ENCODE measurements at regions not wholly inside any gene's neighbourhood (a gene's known extent, or its start where the extent isn't known, plus 50 kb on each side); places are given as distances from the start of the nearest gene placed in this dataset.
"Not testable (repeated sequence)": the region's sequence is repeated elsewhere in the genome, so short reads cannot be mapped to it uniquely, and the experiment has no call there.

DNA sequence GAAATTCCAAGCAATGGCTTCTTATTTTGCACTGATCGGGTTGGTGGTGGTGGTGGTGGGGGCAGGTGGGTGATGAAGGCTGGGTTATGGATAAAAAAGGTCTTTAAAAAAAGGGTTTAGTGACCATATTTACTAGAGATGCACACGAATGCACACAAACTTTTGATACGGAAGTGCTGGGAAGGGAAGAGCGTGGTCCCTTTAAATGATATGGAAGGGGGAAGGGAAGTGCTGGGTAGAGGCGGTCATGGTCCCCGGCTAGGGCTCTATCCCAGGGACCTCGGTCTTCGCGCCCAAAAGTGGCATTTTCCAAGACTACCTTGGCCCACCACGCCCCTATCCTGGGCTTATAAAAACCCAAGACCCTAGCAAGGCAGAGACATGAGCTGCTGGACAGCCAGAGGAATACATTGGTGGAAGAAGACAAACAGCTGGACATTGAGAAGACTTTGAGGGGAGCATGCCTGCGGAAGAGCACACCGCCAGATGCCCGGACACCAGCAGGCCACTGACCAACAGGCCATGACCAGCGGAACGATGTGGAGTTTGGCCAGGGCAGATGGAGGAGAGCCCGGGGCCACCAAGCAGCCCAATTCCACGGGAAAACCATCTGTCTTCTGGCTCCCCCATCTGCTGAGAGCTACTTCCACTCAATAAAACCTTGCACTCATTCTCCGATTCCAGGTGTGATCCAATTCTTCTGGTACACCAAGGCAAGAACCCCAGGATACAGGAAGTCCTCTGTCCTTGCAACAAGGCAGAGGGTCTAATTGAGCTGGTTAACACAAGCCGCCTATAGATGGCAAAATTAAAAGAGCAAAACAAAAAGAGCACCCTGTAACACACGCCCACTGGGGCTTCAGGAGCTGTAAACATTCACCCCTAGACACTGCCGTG, 1720.2 kb downstream of the MRPL39 start:
- DNase-seq (ENCODE audit: low read depth): no peak

DNA sequence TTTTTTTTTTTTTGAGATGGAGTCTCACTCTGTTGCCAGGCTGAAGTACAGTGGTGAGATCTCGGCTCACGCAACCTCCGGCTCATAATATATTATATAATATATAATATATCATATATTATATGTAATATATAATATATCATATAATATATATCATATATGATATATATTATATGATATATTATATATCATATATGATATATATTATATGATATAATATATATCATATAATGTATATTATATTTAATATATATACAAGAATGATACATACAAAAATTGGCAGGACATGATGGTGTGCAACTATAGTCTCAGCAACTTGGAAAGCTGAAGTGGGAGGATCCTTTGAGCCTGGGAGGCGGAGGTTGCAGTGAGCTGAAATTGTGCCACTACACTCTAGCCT, 1725.5 kb downstream of the MRPL39 start:
- no peak for DNase-seq (ENCODE audit: low read depth)

DNA sequence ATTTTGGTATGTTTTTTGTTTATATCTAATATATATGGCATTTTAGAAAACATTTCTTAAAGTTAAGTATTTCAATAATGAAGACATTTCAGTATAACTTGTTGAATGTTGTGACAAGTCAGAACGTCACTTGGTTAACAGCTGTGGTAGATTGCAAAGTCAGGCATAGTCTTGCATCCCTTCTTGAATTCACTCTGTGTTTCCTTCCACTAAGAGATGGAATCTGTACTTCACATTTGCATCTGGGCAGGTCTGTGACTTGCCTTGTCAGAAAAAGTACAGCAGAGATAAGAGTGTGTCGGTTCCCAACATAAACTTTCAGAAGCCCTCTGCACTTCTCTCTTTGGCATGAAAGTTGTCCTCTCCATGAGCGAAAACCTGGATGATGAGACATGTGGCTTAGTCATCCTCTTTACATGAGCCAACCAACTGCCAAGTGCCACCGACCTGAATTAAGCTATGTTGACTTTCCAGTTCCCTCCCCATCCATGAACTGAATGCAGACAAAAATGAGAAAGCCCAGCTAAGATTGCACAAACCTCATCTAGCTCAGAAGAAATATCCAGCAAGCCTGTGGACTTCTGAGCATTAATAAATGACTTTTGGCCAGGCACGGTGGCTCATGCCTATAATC, 1730.2 kb downstream of the MRPL39 start:
- no peak for DNase-seq (ENCODE audit: low read depth)

DNA sequence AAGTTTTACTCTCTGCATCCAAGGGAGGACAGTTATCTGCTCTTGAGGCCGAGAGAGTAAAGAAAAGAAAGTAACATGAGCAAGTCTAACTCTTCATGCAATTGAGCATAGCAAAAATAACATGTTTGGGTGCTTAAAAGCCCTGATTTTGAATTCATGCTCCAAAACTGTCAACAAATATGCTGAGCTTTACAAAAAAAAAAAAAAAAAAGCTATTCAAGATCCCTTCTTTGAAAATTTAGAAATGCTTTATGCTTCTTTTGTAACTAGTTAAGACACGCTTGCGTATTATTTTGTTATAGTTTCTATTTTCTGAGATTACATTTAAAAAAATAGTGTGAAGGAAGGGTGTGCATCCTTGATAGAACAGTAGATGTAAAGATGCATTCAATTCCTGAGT, 1733.0 kb downstream of the MRPL39 start:
- no peak for DNase-seq (ENCODE audit: low read depth)

DNA sequence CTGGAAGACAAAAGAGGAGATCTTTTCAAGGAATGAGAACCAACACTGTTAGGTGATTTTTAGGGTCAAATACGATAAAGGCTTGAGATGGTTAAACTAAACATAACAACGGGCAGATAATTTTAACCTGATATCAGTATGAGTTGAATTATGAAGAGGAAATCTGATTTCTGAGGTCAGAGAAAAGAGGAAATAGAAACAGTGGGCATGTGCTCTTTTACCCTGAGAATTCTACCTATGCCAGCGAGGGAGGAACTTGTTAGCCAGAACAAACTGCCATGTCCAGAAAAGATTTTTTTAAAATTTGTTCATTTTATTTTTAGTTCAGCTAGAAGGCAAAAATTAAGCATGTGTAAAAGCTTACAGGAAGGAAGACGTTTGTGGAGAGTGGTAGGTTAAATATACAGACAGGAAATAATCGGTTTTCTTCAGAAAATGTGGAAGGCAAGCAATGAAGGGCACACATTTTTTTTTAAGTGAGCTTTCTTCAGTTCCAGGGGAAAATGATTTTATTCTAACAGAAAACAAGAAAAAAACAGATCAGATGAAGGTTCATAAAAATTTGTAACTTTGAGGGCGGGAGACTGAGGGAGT, 1745.3 kb downstream of the MRPL39 start:
- no peak for DNase-seq (ENCODE audit: low read depth)

DNA sequence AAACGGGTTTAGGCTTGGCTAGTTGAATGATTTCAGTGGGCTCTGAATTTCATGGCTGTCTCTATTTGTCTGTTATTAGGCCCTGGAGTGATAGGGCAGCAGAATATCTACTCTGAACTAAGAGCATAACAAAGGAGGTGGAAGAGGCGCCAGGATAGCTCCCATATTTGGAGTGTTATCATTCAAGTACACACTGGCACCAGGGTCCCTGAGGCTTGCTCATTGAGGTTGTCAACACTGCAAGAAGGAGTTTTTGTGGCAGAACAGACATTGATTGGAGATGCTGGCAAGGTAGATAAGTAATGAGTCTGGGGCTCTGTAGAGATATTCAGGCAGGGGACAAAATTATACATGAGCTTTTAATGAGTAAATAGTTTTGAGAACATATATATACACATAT, 1748.4 kb downstream of the MRPL39 start:
- DNase-seq (ENCODE audit: low read depth): no peak

DNA sequence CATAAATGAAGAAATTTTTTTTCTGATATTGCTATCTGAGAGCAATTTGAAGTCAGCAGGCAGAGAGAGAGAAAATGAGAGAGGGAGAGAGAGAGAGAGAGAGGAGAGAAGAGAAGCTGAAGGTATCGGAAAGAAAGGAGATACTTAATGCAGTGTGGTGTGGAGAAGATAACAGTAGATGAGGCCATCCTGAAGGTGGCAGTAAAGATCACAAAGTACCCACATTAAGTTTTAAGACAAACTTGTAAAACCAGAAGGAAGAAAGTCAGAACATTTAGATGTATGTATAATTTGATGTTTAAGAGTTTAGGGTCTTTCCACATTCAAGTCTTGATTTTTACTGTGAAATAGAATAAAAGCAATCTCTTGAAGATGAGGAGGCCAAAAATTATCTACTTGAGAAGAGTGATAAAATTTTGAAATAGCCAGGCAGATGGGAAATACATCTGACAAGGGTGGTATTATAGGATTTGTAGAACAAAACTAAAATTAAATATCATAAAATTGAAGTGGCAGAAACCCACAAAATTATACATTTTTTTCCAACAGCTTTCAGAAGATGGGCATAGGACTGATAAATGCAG, 1753.4 kb downstream of the MRPL39 start:
- DNase-seq (ENCODE audit: low read depth): no peak

DNA sequence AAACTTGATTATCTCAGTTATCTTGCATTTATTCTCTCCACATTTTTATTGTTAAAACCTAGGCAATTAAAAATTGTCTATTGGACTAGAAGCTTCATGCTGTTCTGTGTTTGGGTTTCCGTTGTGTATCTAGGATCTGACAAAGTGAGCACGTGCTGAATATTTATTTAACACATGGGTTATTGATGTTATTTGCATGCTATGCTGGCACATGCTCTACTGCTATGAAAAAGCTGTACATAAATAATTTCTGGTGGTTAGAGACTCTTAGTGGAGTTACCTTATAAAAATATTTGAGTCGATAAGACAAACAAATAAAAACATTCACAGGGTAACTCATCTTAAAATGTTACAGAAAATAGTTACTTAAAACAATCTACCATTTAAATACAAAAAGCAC, 1769.7 kb downstream of the MRPL39 start:
- no peak for DNase-seq (ENCODE audit: low read depth)

DNA sequence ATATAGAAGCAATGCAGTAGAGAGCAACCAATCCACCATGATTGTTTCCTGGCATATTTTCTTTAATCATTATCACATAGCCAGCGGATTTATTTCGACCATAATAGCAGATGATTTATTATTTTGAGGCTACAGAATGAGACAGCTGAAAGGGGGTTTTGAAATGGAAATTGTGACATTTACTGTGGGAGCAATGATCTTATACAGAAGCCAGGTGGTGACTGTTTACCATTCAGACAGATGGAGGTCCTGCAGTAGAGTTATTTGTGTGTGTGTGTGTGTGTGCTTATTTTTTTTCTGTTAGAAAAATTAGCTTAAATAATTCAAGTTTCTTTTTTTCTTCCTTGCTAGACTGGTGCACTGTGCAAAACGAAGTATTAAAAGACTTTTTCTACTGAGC, 1784.5 kb downstream of the MRPL39 start:
- DNase-seq (ENCODE audit: low read depth): no peak

DNA sequence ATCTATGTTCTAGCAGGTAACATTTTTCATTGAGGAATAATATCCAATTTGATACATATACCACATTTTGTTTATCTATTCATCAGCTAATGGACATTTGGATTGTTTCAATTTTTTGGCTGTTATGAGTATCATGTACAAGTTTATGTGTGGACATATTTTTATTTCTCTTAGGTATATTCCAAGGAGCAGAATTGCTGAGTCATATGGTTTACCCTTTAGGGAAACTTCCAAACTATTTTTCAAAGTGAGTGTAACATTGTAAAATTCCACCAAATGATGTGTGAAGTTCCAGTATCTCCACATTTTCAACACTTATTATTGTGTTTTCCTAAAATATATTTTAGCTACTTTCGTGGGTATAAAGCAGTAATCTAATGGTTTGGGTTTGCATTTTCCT, 1789.9 kb downstream of the MRPL39 start:
- no peak for DNase-seq (ENCODE audit: low read depth)

DNA sequence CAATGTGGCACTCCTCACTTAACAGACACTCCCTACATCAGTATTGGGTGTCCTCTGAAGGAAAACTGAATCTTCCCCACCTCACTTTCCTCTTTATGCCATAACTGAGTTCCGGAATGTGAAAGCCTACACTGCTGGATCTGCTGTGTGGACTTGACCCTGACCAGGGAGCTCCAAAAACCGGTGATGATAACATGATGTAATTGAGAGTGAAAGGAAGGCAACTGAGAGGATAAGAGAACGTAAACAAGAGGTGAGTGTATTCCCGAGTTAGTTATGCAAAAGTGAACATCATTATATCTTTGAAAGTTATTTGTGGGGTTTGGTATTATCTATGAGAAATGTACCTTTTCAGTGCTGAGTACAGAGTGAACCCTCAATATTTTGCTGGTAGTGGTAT, 1794.8 kb downstream of the MRPL39 start:
- DNase-seq (ENCODE audit: low read depth): no peak

DNA sequence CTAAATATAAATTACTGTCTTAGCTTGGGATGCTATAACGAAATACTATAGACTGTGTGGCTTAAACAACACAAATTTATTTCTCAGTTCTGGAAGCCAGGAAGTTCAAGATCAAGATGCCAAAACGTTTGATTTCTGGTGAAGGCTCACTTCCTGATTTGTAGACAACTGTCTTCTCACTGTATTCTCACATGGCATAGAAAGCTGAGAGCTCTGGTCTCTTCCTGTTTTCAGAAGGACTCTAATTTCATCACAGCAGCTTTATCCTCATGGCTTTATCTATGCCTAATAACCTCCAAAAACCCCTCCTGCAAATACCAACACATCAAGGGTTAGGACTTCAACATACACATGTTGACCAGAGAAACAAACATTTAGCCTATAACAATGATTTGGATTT, 1795.5 kb downstream of the MRPL39 start:
- DNase-seq (ENCODE audit: low read depth): no peak

DNA sequence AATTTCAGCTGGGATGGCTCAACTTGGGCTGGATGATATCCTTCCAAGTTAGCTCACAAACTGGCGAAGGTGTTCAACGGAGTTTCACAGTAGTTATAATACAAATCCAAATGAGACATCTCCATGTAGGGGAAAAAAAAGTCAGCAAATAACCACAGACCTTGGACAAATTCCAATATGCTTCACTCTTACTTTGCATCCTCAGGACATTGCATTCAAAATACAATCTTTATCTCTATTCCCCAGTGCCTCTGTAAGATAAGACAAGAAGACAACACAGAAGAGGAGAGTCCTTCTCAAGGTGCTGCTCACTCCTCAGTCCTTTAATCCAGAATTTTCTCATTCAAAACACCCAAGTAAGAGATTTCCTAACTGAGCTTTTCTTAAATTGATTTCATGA, 1797.7 kb downstream of the MRPL39 start:
- no peak for DNase-seq (ENCODE audit: low read depth)

DNA sequence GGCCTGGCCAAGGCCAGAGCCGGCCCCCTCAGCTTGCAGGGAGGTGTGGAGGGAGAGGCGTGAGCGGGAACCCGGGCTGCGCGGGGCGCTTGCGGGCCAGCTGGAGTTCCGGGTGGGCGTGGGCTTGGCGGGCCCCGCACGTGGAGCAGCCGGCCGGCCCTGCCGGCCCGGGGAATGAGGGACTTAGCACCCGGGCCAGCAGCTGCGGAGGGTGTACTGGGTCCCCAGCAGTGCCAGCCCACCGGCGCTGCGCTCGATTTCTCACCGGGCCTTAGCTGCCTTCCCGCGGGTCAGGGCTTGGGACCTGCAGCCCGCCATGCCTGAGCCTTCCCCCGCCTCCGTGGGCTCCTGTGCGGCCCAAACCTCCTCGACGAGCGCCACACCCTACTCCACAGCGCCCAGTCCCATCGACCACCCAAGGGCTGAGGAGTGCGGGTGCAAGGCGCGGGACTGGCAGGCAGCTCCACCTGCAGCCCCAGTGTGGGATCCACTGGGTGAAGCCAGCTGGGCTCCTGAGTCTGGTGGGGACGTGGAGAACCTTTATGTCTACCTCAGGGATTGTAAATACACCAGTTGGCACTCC, 1800.2 kb downstream of the MRPL39 start:
- not testable (repeated sequence) for DNase-seq (ENCODE audit: low read depth)

DNA sequence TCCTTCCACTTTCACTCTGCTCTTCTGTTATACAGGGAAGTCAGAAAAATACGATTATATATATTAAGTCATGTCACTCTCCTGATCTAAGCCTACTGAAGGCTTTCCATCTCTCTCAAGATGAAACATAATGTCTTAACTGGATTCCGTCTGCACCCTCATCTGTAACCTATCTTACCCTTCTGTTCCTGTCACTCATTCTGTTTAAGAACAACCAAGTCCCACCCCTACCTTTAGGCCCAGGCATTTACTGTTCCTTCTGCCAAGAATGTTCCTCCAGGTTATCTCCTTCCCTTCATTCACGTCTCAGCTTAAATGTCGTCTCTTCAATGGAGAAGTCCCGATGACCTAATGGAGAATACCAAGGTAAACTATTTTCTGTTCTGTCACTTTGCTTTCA, 1802.4 kb downstream of the MRPL39 start:
- DNase-seq (ENCODE audit: low read depth): no peak

DNA sequence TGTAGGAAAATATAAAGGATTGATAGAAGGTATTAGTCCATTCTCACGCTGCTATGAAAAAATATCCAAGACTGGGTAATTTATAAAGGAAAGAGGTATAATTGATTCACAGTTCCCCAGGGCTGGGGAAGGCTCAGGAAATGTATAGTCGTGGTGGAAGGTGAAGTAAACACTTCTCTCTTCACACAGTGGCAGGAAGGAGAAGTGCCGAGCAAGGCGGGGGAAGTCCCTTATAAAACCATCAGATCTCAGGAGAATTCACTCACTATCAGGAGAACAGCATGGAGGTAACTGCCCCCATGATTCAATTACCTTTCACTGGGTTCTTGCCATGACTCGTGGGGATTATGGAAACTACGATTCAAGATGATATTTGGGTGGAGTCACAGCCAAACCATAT, 1806.0 kb downstream of the MRPL39 start:
- DNase-seq (ENCODE audit: low read depth): no peak

DNA sequence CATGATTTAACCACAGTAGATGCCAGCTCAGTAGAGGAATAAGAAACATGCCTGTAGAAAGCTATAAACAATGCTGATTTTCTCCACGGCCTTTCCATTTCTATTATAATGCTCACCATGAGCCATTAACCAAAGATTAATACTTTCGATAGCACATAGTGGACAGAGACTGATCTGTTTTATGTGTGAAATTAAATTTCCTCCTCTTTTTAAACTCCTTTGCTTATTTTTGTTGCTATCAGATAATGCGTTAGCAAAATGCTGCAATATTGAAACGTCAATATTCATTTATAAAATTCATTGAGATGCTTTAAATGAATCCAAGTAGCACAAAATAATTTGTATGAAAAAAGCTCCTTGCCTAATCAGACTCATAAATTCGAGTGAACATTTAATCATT, 1807.9 kb downstream of the MRPL39 start:
- no peak for DNase-seq (ENCODE audit: low read depth)

DNA sequence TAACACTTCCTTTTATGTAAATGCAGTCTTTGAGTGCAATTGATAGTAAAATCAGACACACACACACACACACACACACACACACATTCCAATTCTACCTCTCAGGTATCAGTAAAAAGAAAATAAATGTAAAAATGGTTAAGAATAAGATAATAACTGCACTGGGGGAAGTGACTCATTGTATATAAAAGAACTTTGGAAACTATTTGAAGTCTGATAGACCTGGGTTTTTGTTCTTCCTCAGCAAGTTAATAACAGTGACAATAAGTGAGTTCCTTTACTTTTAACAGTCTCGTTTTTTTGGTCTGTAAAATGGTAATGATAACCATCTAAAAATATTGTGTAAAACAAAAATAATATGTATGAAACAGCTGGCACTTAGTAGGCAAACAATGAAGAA, 1815.0 kb downstream of the MRPL39 start:
- DNase-seq (ENCODE audit: low read depth): no peak

DNA sequence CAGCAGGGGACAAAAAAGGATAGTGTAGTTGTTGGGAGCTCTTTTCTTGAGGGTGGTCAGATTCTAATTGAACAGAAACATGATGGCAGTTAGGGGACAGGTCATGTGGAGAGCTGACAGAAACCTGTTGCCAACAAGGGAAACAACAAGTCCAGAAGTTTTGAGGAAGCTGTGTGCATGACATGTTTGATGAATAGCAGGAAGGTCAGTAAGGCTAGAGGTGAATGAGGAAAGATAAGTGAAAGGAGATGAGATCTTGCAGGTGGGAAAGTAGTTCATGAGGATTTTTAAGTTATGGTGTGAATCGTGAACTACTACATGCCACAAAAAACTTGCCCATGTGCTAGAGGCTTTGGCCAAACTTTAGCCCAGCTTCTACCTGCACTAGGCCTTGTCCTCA, 1817.4 kb downstream of the MRPL39 start:
- DNase-seq (ENCODE audit: low read depth): no peak

DNA sequence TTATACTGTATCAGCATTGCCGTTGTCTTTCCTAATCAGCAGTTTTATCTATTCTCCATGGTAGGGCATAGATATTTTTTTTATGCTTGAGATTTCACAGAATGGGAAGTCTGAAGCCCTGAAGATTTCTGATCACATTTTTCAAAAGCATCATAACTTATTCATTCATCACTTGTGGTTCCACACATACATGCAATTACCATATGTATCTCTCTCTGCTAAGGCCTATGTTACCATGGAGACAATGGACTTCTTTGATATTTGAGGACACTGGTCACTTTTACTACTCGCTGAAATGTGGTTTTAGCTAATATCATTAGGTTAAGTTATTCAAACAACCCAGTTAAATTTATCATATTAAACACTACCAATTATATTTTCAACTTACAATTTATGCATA, 1827.0 kb downstream of the MRPL39 start:
- DNase-seq (ENCODE audit: low read depth): no peak

DNA sequence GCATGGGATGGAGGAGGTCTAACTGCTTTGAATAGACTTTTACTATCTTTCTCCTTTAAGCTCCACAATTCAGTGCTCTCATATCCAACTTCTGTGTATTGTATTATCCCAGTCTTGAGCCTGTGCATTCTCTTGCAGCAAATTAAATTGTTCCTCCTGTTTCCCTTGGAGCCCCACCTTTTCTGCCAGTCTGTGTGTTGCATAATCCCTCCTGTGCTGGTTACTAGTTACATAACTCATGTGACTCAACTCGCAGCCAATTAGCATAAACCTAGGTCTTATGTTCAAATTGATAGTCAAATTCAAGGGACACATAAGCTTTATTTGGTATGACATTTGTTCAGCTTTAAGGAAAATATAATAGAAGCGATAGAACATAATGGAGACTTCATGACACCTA, 1863.5 kb downstream of the MRPL39 start:
- no peak for DNase-seq (ENCODE audit: low read depth)

DNA sequence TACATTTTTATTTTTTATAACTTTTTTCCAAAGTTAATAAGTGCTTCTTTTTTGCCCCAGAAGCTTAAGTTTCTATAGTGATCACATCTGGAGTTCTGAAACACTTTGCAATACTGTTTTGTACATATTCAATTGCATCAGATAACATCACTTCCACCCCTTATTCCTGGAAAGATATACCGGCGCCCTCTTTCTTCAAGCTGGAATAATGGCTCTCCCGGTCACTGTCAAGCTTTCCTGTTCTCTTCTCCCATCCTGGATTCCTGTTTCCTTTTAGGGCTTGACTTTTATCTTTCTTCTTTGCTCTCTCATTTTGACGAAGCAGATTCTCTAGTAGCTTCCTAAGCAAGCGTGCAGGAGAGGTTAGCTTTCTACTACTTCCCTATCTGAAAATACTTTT, 1866.8 kb downstream of the MRPL39 start:
- no peak for DNase-seq (ENCODE audit: low read depth)

DNA sequence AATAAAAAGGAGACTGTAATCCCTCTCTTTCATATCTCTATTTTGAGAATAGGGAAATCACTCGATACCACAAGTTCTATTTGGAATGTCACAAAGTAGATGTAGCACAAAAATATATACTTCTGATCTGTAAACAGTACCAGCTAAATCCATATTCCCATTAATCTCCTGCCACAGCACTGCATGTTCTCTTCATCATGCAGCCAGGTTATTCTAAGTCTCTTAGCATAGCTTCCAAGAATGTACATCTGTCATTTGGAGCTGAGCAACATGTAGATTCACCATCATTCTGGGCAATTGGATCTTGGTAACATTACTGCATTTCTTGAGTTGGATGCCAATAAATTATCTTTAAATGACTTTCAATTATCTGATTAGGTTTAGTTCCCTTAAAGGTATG, 1874.5 kb downstream of the MRPL39 start:
- DNase-seq (ENCODE audit: low read depth): no peak
